HG02970 (cell line): ENCODE measurements at regions not wholly inside any gene's neighbourhood (a gene's known extent, or its start where the extent isn't known, plus 50 kb on each side); places are given as distances from the start of the nearest gene placed in this dataset.

Source experiments
- ATAC-seq: cut with Tn5 transposase; IDR thresholded peaks from one replicate; pipeline ENCODE4 v1.9.1; 2021; ENCODE audit warnings: mild to moderate bottlenecking, moderate library complexity, moderate number of reproducible peaks; ENCODE audit not compliant: unreplicated experiment, low FRiP score

GRCh38 chr3:181176601-181177000 lies 187.1 kb upstream of the DNAJC19 start:
- ATAC-seq = no peak

GRCh38 chr3:181174676-181175233 lies 185.2 kb upstream of the DNAJC19 start:
- ATAC-seq = no peak

- ATAC-seq = no peak
Measured at GRCh38 chr3:181174022-181174421, 184.5 kb upstream of the DNAJC19 start.

GRCh38 chr3:181173227-181173626 lies 183.7 kb upstream of the DNAJC19 start:
- no peak for ATAC-seq

- no peak for ATAC-seq
Measured at GRCh38 chr3:181134873-181135272, 145.3 kb upstream of the DNAJC19 start.

GRCh38 chr3:181133832-181134231 lies 144.3 kb upstream of the DNAJC19 start:
- ATAC-seq = no peak

- no peak for ATAC-seq
Measured at GRCh38 chr3:181105646-181106045, 116.1 kb upstream of the DNAJC19 start.

- no peak for ATAC-seq
Measured at GRCh38 chr3:181103605-181104004, 114.1 kb upstream of the DNAJC19 start.

- ATAC-seq = no peak
Measured at GRCh38 chr3:181086011-181086410, 96.5 kb upstream of the DNAJC19 start.

- ATAC-seq = no peak
Measured at GRCh38 chr3:181081930-181082329, 92.4 kb upstream of the DNAJC19 start.

- ATAC-seq = no peak
Measured at GRCh38 chr3:181076558-181076957, 87.0 kb upstream of the DNAJC19 start.

- no peak for ATAC-seq
Measured at GRCh38 chr3:181075098-181075497, 85.6 kb upstream of the DNAJC19 start.

GRCh38 chr3:181066143-181067087 lies 76.9 kb upstream of the DNAJC19 start:
- ATAC-seq = no peak

- no peak for ATAC-seq
Measured at GRCh38 chr3:181056136-181056732, 66.7 kb upstream of the DNAJC19 start.

GRCh38 chr3:181054538-181054937 lies 65.0 kb upstream of the DNAJC19 start:
- ATAC-seq = no peak

GRCh38 chr3:181052256-181052655 lies 62.7 kb upstream of the DNAJC19 start:
- ATAC-seq = no peak

GRCh38 chr3:181050738-181051137 lies 61.2 kb upstream of the DNAJC19 start:
- ATAC-seq = no peak

- ATAC-seq = no peak
Measured at GRCh38 chr3:181040030-181040429, 50.5 kb upstream of the DNAJC19 start.
